PC-9 (cell line): ENCODE measurements at regions not wholly inside any gene's neighbourhood (a gene's known extent, or its start where the extent isn't known, plus 50 kb on each side); places are given as distances from the start of the nearest gene placed in this dataset.
"Not testable (repeated sequence)": the region's sequence is repeated elsewhere in the genome, so short reads cannot be mapped to it uniquely, and the experiment has no call there.

Source experiments
- BruUV-seq: library from RNA; stranded (reverse); fragments of 400-500 nt; replicated peaks from 2 replicates; lab custom pipeline; 2021; lab: Mats Ljungman, UMichigan
- CTCF ChIA-PET: fragments of 300-600 bp; sonication (Branson Sonifier 250); formaldehyde crosslinking; loops from one replicate; lab custom pipeline; 2022; ENCODE audit warnings: antibody characterized with exemption; lab: Charles Lee
- POLR2A ChIA-PET: fragments of 300-600 bp; sonication (Branson Sonifier 250); formaldehyde crosslinking; loops from one replicate; lab custom pipeline; 2022; ENCODE audit warnings: antibody characterized with exemption; ENCODE audit not compliant: unreplicated experiment; lab: Charles Lee
- DNase-seq, 2 experiments: peaks; one replicate each; pipeline versions ENCODE4 v3.0.0 to v3.0.0-alpha.2; 2015 to 2022; ENCODE audit warnings: mixed read lengths in 1 of 2
- H2AFZ ChIP-seq: fragments of 200-600 bp; sonication (generic); 2 replicates; pipeline ENCODE4 v1.8.1; 2017; ENCODE audit warnings: antibody characterized with exemption
- H3F3A ChIP-seq: fragments of 200-600 bp; sonication (generic); 2 replicates; pipeline ENCODE4 v1.8.1; 2017; ENCODE audit warnings: antibody characterized with exemption, mild to moderate bottlenecking, low read depth; ENCODE audit not compliant: insufficient read depth
- H3K27ac ChIP-seq: fragments of 200-600 bp; sonication (generic); 2 replicates; pipeline ENCODE4 v1.6.1; 2016; ENCODE audit warnings: mixed run types
- H3K27me3 ChIP-seq: fragments of 200-600 bp; sonication (generic); 2 replicates; pipeline ENCODE4 v1.6.1; 2016; ENCODE audit warnings: low read depth, mixed run types; ENCODE audit not compliant: insufficient read depth
- H3K36me3 ChIP-seq: fragments of 200-600 bp; sonication (generic); 2 replicates; pipeline ENCODE4 v1.6.1; 2016; ENCODE audit warnings: low read depth, mixed run types
- H3K4me1 ChIP-seq: fragments of 200-600 bp; sonication (generic); replicated peaks from 2 replicates; pipeline ENCODE4 v1.6.1; 2016; ENCODE audit warnings: mixed run types; ENCODE audit not compliant: insufficient read depth
- H3K4me2 ChIP-seq: fragments of 200-600 bp; sonication (generic); 2 replicates; pipeline ENCODE4 v1.6.1; 2017; ENCODE audit warnings: mixed run types
- H3K4me3 ChIP-seq: fragments of 200-600 bp; sonication (generic); 2 replicates; pipeline ENCODE4 v1.6.1; 2016; ENCODE audit warnings: mixed run types
- H3K79me2 ChIP-seq: fragments of 200-600 bp; sonication (generic); 2 replicates; pipeline ENCODE4 v1.6.1; 2017; ENCODE audit warnings: low read depth, mixed run types
- H3K9me2 ChIP-seq: fragments of 200-600 bp; sonication (generic); 2 replicates; pipeline ENCODE4 v1.8.1; 2017; ENCODE audit warnings: mild to moderate bottlenecking; ENCODE audit not compliant: insufficient read depth
- H3K9me3 ChIP-seq: fragments of 200-600 bp; sonication (generic); 2 replicates; pipeline ENCODE4 v1.8.1; 2016; ENCODE audit warnings: low read depth; ENCODE audit not compliant: insufficient read depth
- H4K20me1 ChIP-seq: fragments of 200-600 bp; sonication (generic); 2 replicates; pipeline ENCODE4 v1.8.1; 2017; ENCODE audit not compliant: insufficient read depth
- CTCF ChIP-seq: fragments of 200-600 bp; sonication (generic); conservative IDR thresholded peaks from 2 replicates; pipeline ENCODE4 v1.6.1; 2017; ENCODE audit warnings: mixed run types, antibody characterized with exemption, mild to moderate bottlenecking, moderate library complexity
- EZH2 ChIP-seq: fragments of 200-600 bp; sonication (generic); IDR thresholded peaks from 2 replicates; pipeline ENCODE4 v1.8.0; 2017; ENCODE audit warnings: antibody characterized with exemption, low read depth
- intact Hi-C: fragments of 100-400 bp; cut with micrococcal nuclease; formaldehyde crosslinking; loops from one replicate; pipeline ENCODE4 v1.10.0; 2022; ENCODE audit not compliant: unreplicated experiment

DNA sequence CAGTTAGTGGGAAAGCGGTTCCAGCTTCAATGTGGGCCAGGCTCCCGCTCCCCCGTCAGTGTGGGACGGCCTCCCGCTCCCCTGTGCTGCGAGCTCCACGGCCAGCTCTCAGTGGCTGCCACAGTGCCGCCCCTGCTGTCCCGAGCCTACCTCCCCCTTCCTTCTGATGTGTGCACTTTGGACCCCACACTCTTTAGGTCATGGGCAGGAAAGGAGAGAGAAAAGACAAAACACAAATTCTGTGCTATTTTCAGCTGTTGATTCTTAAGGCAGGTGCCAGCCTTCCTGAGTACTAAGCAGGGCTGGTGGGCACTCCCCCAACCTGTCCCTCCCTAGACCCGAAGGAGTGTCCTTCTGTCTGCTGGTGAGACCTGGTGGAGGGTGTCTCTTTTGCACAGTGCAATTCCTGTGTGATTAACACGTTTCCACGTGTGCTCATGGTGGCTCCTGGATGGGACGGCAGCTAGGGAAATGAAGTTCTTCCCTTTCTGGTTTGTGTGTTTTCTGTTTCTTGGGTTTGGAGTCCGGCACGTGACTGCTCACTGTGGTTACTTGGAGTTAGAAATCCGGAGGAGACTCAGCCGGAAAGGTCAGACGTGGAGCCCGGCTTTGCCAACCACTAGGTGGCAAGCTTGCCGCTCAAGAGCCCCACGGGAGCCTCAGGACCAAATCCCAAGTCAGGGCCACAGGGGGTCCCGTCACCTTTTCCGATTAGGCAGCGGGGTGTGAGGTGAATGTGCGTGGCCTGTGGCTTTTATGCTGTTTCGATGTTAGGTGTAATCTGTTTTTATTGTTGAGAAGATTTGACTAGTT lies 130.3 kb downstream of the LAT start:
- CTCF ChIA-PET = interaction anchor here (0.8 kb wide), 1 partner anchor 146 kb away, joined by 3 read pairs; no protein-coding TSS in a partner anchor
- H3K4me3 ChIP-seq, H3K9me2 ChIP-seq, H3K36me3 ChIP-seq, H3K4me1 ChIP-seq, H3K27ac ChIP-seq, H3K27me3 ChIP-seq, H2AFZ ChIP-seq, H3K9me3 ChIP-seq, H3K79me2 ChIP-seq, BruUV-seq, H4K20me1 ChIP-seq, POLR2A ChIA-PET, H3F3A ChIP-seq: not testable (repeated sequence)
- peak; percentile 45 to 59 for DNase-seq
- peak; percentile 77 for TF ChIP-seq CTCF
- intact Hi-C loops = loop anchor here (5.0 kb wide), 1 partner anchor 112 kb away; no protein-coding TSS in a partner anchor
- H3K4me2 ChIP-seq = peak overlapping the region; percentile 65

GRCh38 chr16:29114574-29114973 lies 129.7 kb downstream of the LAT start:
- Histone ChIP-seq H3K4me1 (peaks cover 3% of the 10 kb centered on the region; the same call in 1 of the 2 replicates), H4K20me1 (no peaks in the 10 kb centered on the region), H3K27ac (no peak overlapping the region), H3K9me3 (no peaks in the 10 kb centered on the region), H3F3A (no peaks in the 10 kb centered on the region), H3K27me3 (no peaks in the 10 kb centered on the region), H3K9me2 (no peaks in the 10 kb centered on the region), H2AFZ (no peak overlapping the region), H3K36me3 (no peaks in the 10 kb centered on the region), H3K79me2 (no peaks in the 10 kb centered on the region), H3K4me2 (no peak overlapping the region), H3K4me3 (no peak overlapping the region)
- intact Hi-C loops = no loop called here
- no peak for DNase-seq
- TF ChIP-seq CTCF (no peak), EZH2 (no peak)
- BruUV-seq = no TSS peak
- ChIA-PET CTCF (no interaction called here), POLR2A (no interaction called here)

DNA sequence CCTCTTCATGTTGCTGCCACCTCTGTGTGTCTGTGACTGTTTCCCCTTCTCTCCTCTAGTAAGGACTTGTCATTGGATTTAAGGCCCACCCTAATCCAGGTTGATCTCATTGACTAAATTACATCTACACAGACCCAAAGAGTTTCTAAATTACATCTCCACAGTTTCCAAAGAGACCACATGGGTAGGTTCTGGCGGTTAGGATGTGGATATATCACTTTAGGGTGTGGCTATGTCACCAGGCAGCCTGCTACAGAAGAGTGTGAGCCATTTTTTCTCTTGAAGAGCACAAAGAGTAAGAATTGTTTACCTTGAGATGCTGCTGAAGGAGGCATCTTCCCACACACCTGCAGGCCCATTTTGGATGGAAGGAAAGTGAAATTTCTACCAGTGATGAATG lies 128.6 kb downstream of the LAT start:
- H3K4me3 ChIP-seq, H3K79me2 ChIP-seq, H3K36me3 ChIP-seq, BruUV-seq, H2AFZ ChIP-seq, H3K4me1 ChIP-seq, H3K9me2 ChIP-seq, H3F3A ChIP-seq, H3K27ac ChIP-seq, DNase-seq, H3K9me3 ChIP-seq, H4K20me1 ChIP-seq, H3K4me2 ChIP-seq, POLR2A ChIA-PET, H3K27me3 ChIP-seq, intact Hi-C loops, CTCF ChIA-PET: not testable (repeated sequence)
